ENCODE measurements at regions not wholly inside any gene's neighbourhood (a gene's known extent, or its start where the extent isn't known, plus 50 kb on each side); places are given as distances from the start of the nearest gene placed in this dataset.

- intact Hi-C loops (cut with micrococcal nuclease), result no loop called here
Observed at GRCh38 chr5:3226196-3226920, 369.3 kb upstream of the IRX1 start.

- intact Hi-C loops (cut with micrococcal nuclease), result no loop called here
Observed at GRCh38 chr5:3225201-3225960, 370.3 kb upstream of the IRX1 start.

- intact Hi-C loops (cut with micrococcal nuclease), result no loop called here
Observed at GRCh38 chr5:3222924-3223323, 372.7 kb upstream of the IRX1 start.

- intact Hi-C loops (cut with micrococcal nuclease), result no loop called here
Observed at GRCh38 chr5:3221432-3221831, 374.2 kb upstream of the IRX1 start.

- intact Hi-C loops (cut with micrococcal nuclease), result no loop called here
Observed at GRCh38 chr5:3220638-3221288, 374.9 kb upstream of the IRX1 start.

- intact Hi-C loops (cut with micrococcal nuclease), result no loop called here
Observed at GRCh38 chr5:3220201-3220600, 375.4 kb upstream of the IRX1 start.

- intact Hi-C loops (cut with micrococcal nuclease), result no loop called here
Observed at GRCh38 chr5:3218916-3219650, 376.5 kb upstream of the IRX1 start.

GRCh38 chr5:3217771-3218495 lies 377.7 kb upstream of the IRX1 start:
- intact Hi-C loops (cut with micrococcal nuclease), result no loop called here

GRCh38 chr5:3217114-3217513 lies 378.5 kb upstream of the IRX1 start:
- intact Hi-C loops (cut with micrococcal nuclease), result no loop called here

GRCh38 chr5:3216386-3216785 lies 379.2 kb upstream of the IRX1 start:
- intact Hi-C loops (cut with micrococcal nuclease), result no loop called here

- intact Hi-C loops (cut with micrococcal nuclease), result no loop called here
Observed at GRCh38 chr5:3214838-3215374, 380.7 kb upstream of the IRX1 start.

- intact Hi-C loops (cut with micrococcal nuclease), result no loop called here
Observed at GRCh38 chr5:3214396-3214795, 381.2 kb upstream of the IRX1 start.

GRCh38 chr5:3212869-3213268 lies 382.8 kb upstream of the IRX1 start:
- intact Hi-C loops (cut with micrococcal nuclease), result no loop called here

GRCh38 chr5:3210531-3210930 lies 385.1 kb upstream of the IRX1 start:
- intact Hi-C loops (cut with micrococcal nuclease), result no loop called here

- intact Hi-C loops (cut with micrococcal nuclease), result no loop called here
Observed at GRCh38 chr5:3209918-3210317, 385.7 kb upstream of the IRX1 start.

GRCh38 chr5:3202570-3202969 lies 393.1 kb upstream of the IRX1 start:
- intact Hi-C loops (cut with micrococcal nuclease), result no loop called here

GRCh38 chr5:3201941-3202340 lies 393.7 kb upstream of the IRX1 start:
- intact Hi-C loops (cut with micrococcal nuclease), result no loop called here

- intact Hi-C loops (cut with micrococcal nuclease), result no loop called here
Observed at GRCh38 chr5:3201121-3201520, 394.5 kb upstream of the IRX1 start.

- intact Hi-C loops (cut with micrococcal nuclease), result no loop called here
Observed at GRCh38 chr5:3199962-3200755, 395.5 kb upstream of the IRX1 start.

- intact Hi-C loops (cut with micrococcal nuclease), result no loop called here
Observed at GRCh38 chr5:3198074-3198449, 397.6 kb upstream of the IRX1 start.

Data from T-helper 2 cell treated with Interferon-gamma antibody and Interleukin-4, amounts not matched to agents 100 ng/mL and 5 ng/mL, for 36 hours (primary cell).